DND-41 (cell line): ENCODE measurements at regions not wholly inside any gene's neighbourhood (a gene's known extent, or its start where the extent isn't known, plus 50 kb on each side); places are given as distances from the start of the nearest gene placed in this dataset.

Source experiments
- EZH2 ChIP-seq: IDR thresholded peaks from 3 replicates; pipeline ENCODE4 v1.6.1; 2012; ENCODE audit warnings: borderline replicate concordance, low read depth, mild to moderate bottlenecking, moderate library complexity, low read length, inconsistent platforms; ENCODE audit not compliant: severe bottlenecking
- TF ChIP-seq, protein P1 (sequence below): IDR thresholded peaks from 2 replicates; pipeline ENCODE4 v1.5.1; 2012; ENCODE audit warnings: borderline replicate concordance, low read length, moderate library complexity, mild to moderate bottlenecking; ENCODE audit not compliant: poor library complexity, severe bottlenecking; ENCODE audit errors: extremely low read depth

DNA sequence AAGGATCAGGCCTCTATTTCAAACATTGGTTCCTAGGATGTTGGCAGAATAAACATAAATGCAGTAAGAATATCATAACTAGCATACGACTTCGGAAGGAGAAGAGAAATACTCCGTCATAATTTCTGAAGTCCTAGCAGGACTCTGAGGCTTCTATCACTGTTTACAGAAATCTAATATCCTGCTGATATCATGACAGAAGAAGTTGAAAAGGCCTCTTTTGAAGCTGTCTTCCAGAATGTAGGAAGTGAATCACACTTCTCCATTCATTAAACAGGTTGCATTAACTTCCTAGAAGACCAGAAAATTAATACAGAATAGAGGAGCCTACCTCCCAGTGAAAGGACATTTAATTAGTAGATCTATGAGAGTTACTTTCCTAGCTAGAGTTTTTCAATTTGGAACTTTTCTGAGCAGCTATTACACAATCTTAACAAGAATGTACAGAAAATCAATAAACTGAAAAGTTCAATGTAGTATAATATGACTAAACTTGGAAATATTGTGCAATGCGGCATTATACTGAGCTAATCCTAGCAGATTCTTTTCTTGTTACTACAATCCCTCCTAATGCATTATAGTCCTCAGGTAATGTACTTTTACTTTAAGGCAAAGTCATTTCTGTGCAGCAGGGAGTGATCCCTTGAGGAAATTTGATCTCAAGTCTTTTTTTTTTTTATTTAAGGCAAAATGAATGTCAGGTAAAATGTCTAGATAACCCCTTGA lies 622.6 kb upstream of the CELF2 start:
- TF ChIP-seq, protein P1, sequence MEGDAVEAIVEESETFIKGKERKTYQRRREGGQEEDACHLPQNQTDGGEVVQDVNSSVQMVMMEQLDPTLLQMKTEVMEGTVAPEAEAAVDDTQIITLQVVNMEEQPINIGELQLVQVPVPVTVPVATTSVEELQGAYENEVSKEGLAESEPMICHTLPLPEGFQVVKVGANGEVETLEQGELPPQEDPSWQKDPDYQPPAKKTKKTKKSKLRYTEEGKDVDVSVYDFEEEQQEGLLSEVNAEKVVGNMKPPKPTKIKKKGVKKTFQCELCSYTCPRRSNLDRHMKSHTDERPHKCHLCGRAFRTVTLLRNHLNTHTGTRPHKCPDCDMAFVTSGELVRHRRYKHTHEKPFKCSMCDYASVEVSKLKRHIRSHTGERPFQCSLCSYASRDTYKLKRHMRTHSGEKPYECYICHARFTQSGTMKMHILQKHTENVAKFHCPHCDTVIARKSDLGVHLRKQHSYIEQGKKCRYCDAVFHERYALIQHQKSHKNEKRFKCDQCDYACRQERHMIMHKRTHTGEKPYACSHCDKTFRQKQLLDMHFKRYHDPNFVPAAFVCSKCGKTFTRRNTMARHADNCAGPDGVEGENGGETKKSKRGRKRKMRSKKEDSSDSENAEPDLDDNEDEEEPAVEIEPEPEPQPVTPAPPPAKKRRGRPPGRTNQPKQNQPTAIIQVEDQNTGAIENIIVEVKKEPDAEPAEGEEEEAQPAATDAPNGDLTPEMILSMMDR, result no peak
- TF ChIP-seq EZH2, result no peak
